K562 (cell line): ENCODE measurements at regions not wholly inside any gene's neighbourhood (a gene's known extent, or its start where the extent isn't known, plus 50 kb on each side); places are given as distances from the start of the nearest gene placed in this dataset.

Source experiments
- ATAC-seq: fragments of 200-7000 bp; cut with Tn5 transposase; 3 replicates; pipeline ENCODE4 v1.9.1; 2020; ENCODE audit warnings: moderate library complexity
- BruUV-seq: library from RNA; stranded (reverse); fragments of 400-500 nt; replicated peaks from 2 replicates; lab custom pipeline; 2021; lab: Mats Ljungman, UMichigan
- CTCF ChIA-PET: fragments of 300-600 bp; formaldehyde crosslinking; extraction: SDS; loops from one replicate; lab custom pipeline; 2021; ENCODE audit warnings: low intra/inter-chr PET ratio; lab: Yijun Ruan, JAX
- POLR2A ChIA-PET: fragments of 300-600, 350-650 bp; sonication (Branson Sonifier 250); formaldehyde crosslinking; extraction: SDS; loops from one replicate; lab custom pipeline; 2021; ENCODE audit warnings: antibody characterized with exemption, inconsistent platforms; lab: Yijun Ruan, JAX
- DNase-seq, 4 experiments: peaks; one replicate each; pipeline versions ENCODE4 v3.0.0 to v3.0.0-alpha.2; 2011 to 2018; ENCODE audit warnings: low spot score in 3 of 4, mixed read lengths in 3 of 4; ENCODE audit errors: extremely low read depth in 1 of 4
- FAIRE-seq: peaks from 2 replicates; lab custom pipeline; 2011; peaks lifted over from hg19 to GRCh38; lab: Jason Lieb, UNC
- H2AFZ ChIP-seq: 2 replicates; pipeline ENCODE4 v1.6.0; 2011; ENCODE audit warnings: low read depth, low read length, control low read depth, inconsistent platforms
- H3K27ac ChIP-seq: fragments of 200-600 bp; 3 replicates; pipeline ENCODE4 v1.8.0; 2011; ENCODE audit warnings: low read depth, mild to moderate bottlenecking, control low read depth, inconsistent platforms, low read length, moderate library complexity, mixed read lengths; ENCODE audit errors: extremely low read depth
- H3K27me3 ChIP-seq, 2 experiments: fragments of 300-600 bp in 1 of 2; 2 replicates in 1 of 2; 3 replicates in 1 of 2; pipeline versions ENCODE4 v1.6.0 to v1.8.0; 2011; ENCODE audit warnings: inconsistent platforms in 2 of 2, low read length in 2 of 2, mild to moderate bottlenecking in 1 of 2, mixed read lengths in 1 of 2, moderate library complexity in 1 of 2; ENCODE audit not compliant: control insufficient read depth in 2 of 2, insufficient read depth in 2 of 2
- H3K36me3 ChIP-seq: fragments of 300-600 bp; 3 replicates; pipeline ENCODE4 v1.8.0; 2011; ENCODE audit warnings: mild to moderate bottlenecking, low read length, inconsistent platforms; ENCODE audit not compliant: control insufficient read depth, insufficient read depth
- H3K4me1 ChIP-seq, 2 experiments: fragments of 200-600 bp in 1 of 2; replicated peaks in 1 of 2; 2 replicates in 1 of 2; 3 replicates in 1 of 2; pipeline versions ENCODE4 v1.5.1 to v1.8.0; 2011; ENCODE audit warnings: inconsistent platforms in 2 of 2, low read length in 2 of 2, mild to moderate bottlenecking in 1 of 2, mixed read lengths in 1 of 2, moderate library complexity in 1 of 2; ENCODE audit not compliant: control insufficient read depth in 2 of 2, insufficient read depth in 2 of 2
- H3K4me2 ChIP-seq: 2 replicates; pipeline ENCODE4 v1.6.1; 2011; ENCODE audit warnings: low read length, control low read depth, inconsistent platforms, mixed read lengths; ENCODE audit not compliant: insufficient read depth
- H3K4me3 ChIP-seq: fragments of 200-600 bp; sonication (generic), shearing (Covaris generic); 2 replicates; pipeline ENCODE4 v1.5.1; 2016; ENCODE audit warnings: control low read depth, inconsistent platforms
- H3K79me2 ChIP-seq: fragments of 200-600 bp; 3 replicates; pipeline ENCODE4 v1.8.0; 2011; ENCODE audit warnings: low read length, inconsistent platforms; ENCODE audit not compliant: control insufficient read depth, insufficient read depth
- H3K9ac ChIP-seq, 2 experiments: 2 replicates each; pipeline versions ENCODE4 v1.6.0 to v1.6.1; 2011; ENCODE audit warnings: low read depth in 2 of 2, low read length in 2 of 2, control low read depth in 1 of 2, inconsistent platforms in 1 of 2, mild to moderate bottlenecking in 1 of 2, mixed read lengths in 1 of 2; ENCODE audit not compliant: insufficient read depth in 1 of 2
- H3K9me1 ChIP-seq: one replicate; pipeline ENCODE4 v1.6.0; 2011; ENCODE audit warnings: inconsistent platforms, mild to moderate bottlenecking, low read length, moderate library complexity; ENCODE audit not compliant: control insufficient read depth, insufficient read depth
- H3K9me3 ChIP-seq: replicated peaks from 2 replicates; pipeline ENCODE4 v1.5.1; 2011; ENCODE audit warnings: low read depth, low read length, inconsistent platforms; ENCODE audit not compliant: control insufficient read depth, insufficient read depth
- H4K20me1 ChIP-seq: replicated peaks from 2 replicates; pipeline ENCODE4 v1.6.1; 2011; ENCODE audit warnings: low read length, inconsistent platforms, mixed read lengths; ENCODE audit not compliant: control insufficient read depth, insufficient read depth
- CEBPZ ChIP-seq: fragments of 150-350 bp; IDR thresholded peaks from 2 replicates; pipeline ENCODE4 v1.6.1; 2014; ENCODE audit warnings: low read depth, mild to moderate bottlenecking, low read length, borderline replicate concordance
- DIDO1 ChIP-seq: fragments of 450-650 bp; IDR thresholded peaks from 2 replicates; pipeline ENCODE4 v1.6.1; 2016; ENCODE audit warnings: low read depth, missing biosample characterization, missing genetic modification characterization
- HNRNPLL ChIP-seq: fragments of 200-400 bp; formaldehyde crosslinking; IDR thresholded peaks from 2 replicates; pipeline ENCODE4 v1.6.1; 2017; ENCODE audit warnings: low read length, low read depth, mild to moderate bottlenecking; ENCODE audit not compliant: poor library complexity, severe bottlenecking
- JUN ChIP-seq, 2 experiments: sonication (generic) in 1 of 2; formaldehyde crosslinking in 1 of 2; IDR thresholded peaks; 2 replicates each; pipeline versions ENCODE4 v1.6.1 to v1.8.0; 2012 to 2022; ENCODE audit warnings: borderline replicate concordance in 2 of 2, mild to moderate bottlenecking in 2 of 2, improper control_type of control experiment in 1 of 2, low read depth in 1 of 2, low read length in 1 of 2, missing genetic modification reagents in 1 of 2
- NFE2 ChIP-seq: IDR thresholded peaks from 2 replicates; pipeline ENCODE4 v1.6.1; 2014; ENCODE audit warnings: antibody characterized with exemption, low read depth
- POLR2B ChIP-seq: fragments of 450-650 bp; IDR thresholded peaks from 2 replicates; pipeline ENCODE4 v1.6.1; 2018; ENCODE audit warnings: low read depth; ENCODE audit not compliant: partially characterized antibody
- SMARCC2 ChIP-seq: fragments of 450-650 bp; IDR thresholded peaks from 2 replicates; pipeline ENCODE4 v1.6.1; 2017; ENCODE audit warnings: antibody characterized with exemption, moderate library complexity, mild to moderate bottlenecking, low read depth
- SP1 ChIP-seq: sonication (generic); formaldehyde crosslinking; IDR thresholded peaks from 2 replicates; pipeline ENCODE4 v1.8.1; 2022; ENCODE audit warnings: mild to moderate bottlenecking, missing genetic modification reagents
- TRIM28 ChIP-seq: fragments of 450-650 bp; IDR thresholded peaks from 2 replicates; pipeline ENCODE4 v1.6.1; 2017
- ZFP1 ChIP-seq: fragments of 450-650 bp; formaldehyde crosslinking; IDR thresholded peaks from 2 replicates; pipeline ENCODE4 v1.4.0; 2020; ENCODE audit warnings: mild to moderate bottlenecking, mixed read lengths
- ZNF184 ChIP-seq: sonication (generic); formaldehyde crosslinking; IDR thresholded peaks from 2 replicates; pipeline ENCODE4 v1.5.0; 2020; ENCODE audit warnings: missing genetic modification reagents
- ZNF197 ChIP-seq: fragments of 200-800 bp; sonication (Bioruptor generic); IDR thresholded peaks from 2 replicates; pipeline ENCODE4 v1.6.1; 2016; ENCODE audit warnings: low read depth, missing genetic modification characterization, missing compliant biosample characterization
- ZNF584 ChIP-seq: fragments of 200-800 bp; sonication (Bioruptor generic); IDR thresholded peaks from 2 replicates; pipeline ENCODE4 v1.6.1; 2016; ENCODE audit warnings: low read depth, mild to moderate bottlenecking, missing genetic modification characterization, missing compliant biosample characterization
- ZNF766 ChIP-seq: fragments of 200-800 bp; sonication (Bioruptor generic); conservative IDR thresholded peaks from 2 replicates; pipeline ENCODE4 v1.6.1; 2016; ENCODE audit warnings: missing genetic modification characterization, missing compliant biosample characterization
- WGBS: fragments of 100-300 bp; shearing (Covaris generic); methylation state at CpG from one replicate; pipeline ENCODE4 v1.1.6; 2016; ENCODE audit warnings: low coverage, mixed read lengths; ENCODE audit not compliant: insufficient coverage; ENCODE audit errors: missing lambda C conversion rate; 5-methylcytosine and 5-hydroxymethylcytosine counted together
- in situ Hi-C: fragments of 300-500 bp; cut with MboI; formaldehyde crosslinking; loops from 4 replicates; pipeline ENCODE4 v1.15.0; 2018; ENCODE audit warnings: inconsistent platforms, mixed read lengths
- intact Hi-C: fragments of 100-400 bp; cut with micrococcal nuclease; formaldehyde crosslinking; loops from 2 replicates; pipeline ENCODE4 v1.14.2; 2022
- TF ChIP-seq, protein P1 (sequence below): sonication (generic); formaldehyde crosslinking; IDR thresholded peaks from 2 replicates; pipeline ENCODE4 v1.9.0; 2022; ENCODE audit warnings: mild to moderate bottlenecking, missing genetic modification reagents

GRCh38 chr3:182509844-182510460 is 283.4 kb upstream of the ATP11B start:
- ChIA-PET POLR2A (interaction anchor here (0.8 to 1.4 kb wide), 2 partner anchors 146 to 206 kb away, joined by 3 read pairs; no protein-coding TSS in a partner anchor), CTCF (no interaction called here)
- H3K9ac ChIP-seq: no peak overlapping the region
- TF ChIP-seq JUN (IDR thresholded peaks at IDR 0.05; ENCODE audit: borderline replicate concordance, low read depth, low read length) (no peak), JUN (CRISPR knock-in tag; IDR thresholded peaks at IDR 0.05; ENCODE audit: borderline replicate concordance) (no peak), ZNF197 (no peak), CEBPZ (no peak), ZFP1 (CRISPR knock-in tag) (no peak), DIDO1 (no peak), POLR2B (no peak), TRIM28 (no peak), ZNF584 (CRISPR knock-in tag) (no peak), SP1 (CRISPR knock-in tag) (no peak), SMARCC2 (no peak), HNRNPLL (no peak), NFE2 (no peak), ZNF184 (CRISPR knock-in tag) (no peak), ZNF766 (CRISPR knock-in tag) (no peak)
- TF ChIP-seq, protein P1, sequence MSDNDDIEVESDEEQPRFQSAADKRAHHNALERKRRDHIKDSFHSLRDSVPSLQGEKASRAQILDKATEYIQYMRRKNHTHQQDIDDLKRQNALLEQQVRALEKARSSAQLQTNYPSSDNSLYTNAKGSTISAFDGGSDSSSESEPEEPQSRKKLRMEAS (CRISPR knock-in tag): no peak
- no peaks in the 10 kb centered on the region for H3K79me2 ChIP-seq
- H3K4me2 ChIP-seq: no peak overlapping the region
- H3K4me1 ChIP-seq: no peaks in the 10 kb centered on the region
- no peak for DNase-seq
- H3K27ac ChIP-seq: no peak overlapping the region
- BruUV-seq: no TSS peak
- peaks cover 0 to 12% of the 10 kb centered on the region in 2 experiments; a peak in 3 of 5 replicates for H3K27me3 ChIP-seq
- no peak for FAIRE-seq
- H3K4me3 ChIP-seq: no peak overlapping the region
- H4K20me1 ChIP-seq: no peaks in the 10 kb centered on the region
- no peaks in the 10 kb centered on the region for H3K9me3 ChIP-seq
- intact Hi-C loops (loop anchor here (5.0 kb wide), 1 partner anchor 107 kb away; no protein-coding TSS in a partner anchor), in situ Hi-C loops (no loop called here)
- WGBS: 0% methylated on average over 1 of the region's 1 CpG
- no peaks in the 10 kb centered on the region for H3K36me3 ChIP-seq
- H2AFZ ChIP-seq: no peak overlapping the region
- ATAC-seq: no peak
- H3K9me1 ChIP-seq: no peaks in the 10 kb centered on the region
